HEK293 (cell line): ENCODE measurements at regions not wholly inside any gene's neighbourhood (a gene's known extent, or its start where the extent isn't known, plus 50 kb on each side); places are given as distances from the start of the nearest gene placed in this dataset.
"Not testable (repeated sequence)": the region's sequence is repeated elsewhere in the genome, so short reads cannot be mapped to it uniquely, and the experiment has no call there.

Experiments
- CTCF ChIA-PET: fragments of 350-600 bp; formaldehyde crosslinking; extraction: SDS; loops from one replicate; lab custom pipeline; 2021; ENCODE audit warnings: antibody characterized with exemption; lab: Yijun Ruan, JAX
- POLR2A ChIA-PET: fragments of 300-600 bp; formaldehyde crosslinking; extraction: SDS; loops from one replicate; lab custom pipeline; 2020; ENCODE audit warnings: antibody characterized with exemption, inconsistent platforms; lab: Yijun Ruan, JAX
- H3K27ac ChIP-seq: fragments of 200-500 bp; sonication (Bioruptor generic); 2 replicates; pipeline ENCODE4 v1.5.1; 2014; ENCODE audit warnings: low read depth, low read length, control low read depth, inconsistent platforms; ENCODE audit errors: extremely low read depth
- H3K36me3 ChIP-seq, 2 experiments: fragments of 200-500 bp in 1 of 2; sonication (Bioruptor generic) in 1 of 2; 1 replicate in 1 of 2; 2 replicates in 1 of 2; pipeline ENCODE4 v1.5.1; 2014 to 2017; ENCODE audit warnings: inconsistent platforms in 2 of 2, low read length in 2 of 2; ENCODE audit not compliant: control insufficient read depth in 2 of 2, insufficient read depth in 1 of 2
- H3K4me1 ChIP-seq: fragments of 200-500 bp; sonication (Bioruptor generic); 2 replicates; pipeline ENCODE4 v1.5.1; 2014; ENCODE audit warnings: mild to moderate bottlenecking, low read length, inconsistent platforms; ENCODE audit not compliant: control insufficient read depth, insufficient read depth
- H3K4me3 ChIP-seq: 2 replicates; pipeline ENCODE4 v1.5.1; 2011; ENCODE audit warnings: low read depth, mild to moderate bottlenecking, control low read depth, low read length, moderate library complexity
- H3K9me3 ChIP-seq: fragments of 200-500 bp; sonication (Bioruptor generic); 2 replicates; pipeline ENCODE4 v1.5.1; 2014; ENCODE audit warnings: low read depth, low read length, inconsistent platforms; ENCODE audit not compliant: control insufficient read depth, insufficient read depth
- KLF16 ChIP-seq: fragments of 450-650 bp; formaldehyde crosslinking; IDR thresholded peaks from 2 replicates; pipeline ENCODE4 v1.5.1; 2017; ENCODE audit warnings: missing biosample characterization, missing genetic modification characterization
- YY1 ChIP-seq: fragments of 450-650 bp; formaldehyde crosslinking; IDR thresholded peaks from 2 replicates; pipeline ENCODE4 v1.5.1; 2018; ENCODE audit warnings: missing biosample characterization, missing genetic modification characterization
- ZNF133 ChIP-seq: fragments of 450-650 bp; formaldehyde crosslinking; IDR thresholded peaks from 2 replicates; pipeline ENCODE4 v1.5.1; 2016; ENCODE audit warnings: missing biosample characterization, missing genetic modification characterization
- ZNF155 ChIP-seq: fragments of 450-650 bp; formaldehyde crosslinking; IDR thresholded peaks from 2 replicates; pipeline ENCODE4 v1.5.1; 2016; ENCODE audit warnings: missing biosample characterization, missing genetic modification characterization
- ZNF214 ChIP-seq: fragments of 450-650 bp; formaldehyde crosslinking; IDR thresholded peaks from 2 replicates; pipeline ENCODE4 v1.5.1; 2017; ENCODE audit warnings: missing biosample characterization, mild to moderate bottlenecking, missing genetic modification characterization, borderline replicate concordance
- ZNF37A ChIP-seq: fragments of 450-650 bp; IDR thresholded peaks from 2 replicates; pipeline ENCODE4 v1.5.1; 2018; ENCODE audit warnings: missing biosample characterization, missing genetic modification characterization
- ZNF610 ChIP-seq: fragments of 450-650 bp; formaldehyde crosslinking; IDR thresholded peaks from 2 replicates; pipeline ENCODE4 v1.5.1; 2016; ENCODE audit warnings: missing biosample characterization, missing genetic modification characterization, borderline replicate concordance
- ZNF777 ChIP-seq: fragments of 450-650 bp; formaldehyde crosslinking; IDR thresholded peaks from 2 replicates; pipeline ENCODE4 v1.5.1; 2017; ENCODE audit warnings: missing biosample characterization, missing genetic modification characterization, borderline replicate concordance
- TF ChIP-seq, protein P1 (sequence below): fragments of 450-650 bp; formaldehyde crosslinking; conservative IDR thresholded peaks from 2 replicates; pipeline ENCODE4 v1.5.1; 2016; ENCODE audit warnings: low read depth, missing biosample characterization, missing genetic modification characterization
- TF ChIP-seq, protein P2 (sequence below): fragments of 450-650 bp; formaldehyde crosslinking; IDR thresholded peaks from 2 replicates; pipeline ENCODE4 v1.5.1; 2016; ENCODE audit warnings: missing biosample characterization, missing genetic modification characterization
- TF ChIP-seq, protein P3 (sequence below): sonication (generic); formaldehyde crosslinking; IDR thresholded peaks from 2 replicates; pipeline ENCODE4 v1.8.1; 2022; ENCODE audit warnings: mild to moderate bottlenecking, moderate library complexity, missing genetic modification reagents

DNA sequence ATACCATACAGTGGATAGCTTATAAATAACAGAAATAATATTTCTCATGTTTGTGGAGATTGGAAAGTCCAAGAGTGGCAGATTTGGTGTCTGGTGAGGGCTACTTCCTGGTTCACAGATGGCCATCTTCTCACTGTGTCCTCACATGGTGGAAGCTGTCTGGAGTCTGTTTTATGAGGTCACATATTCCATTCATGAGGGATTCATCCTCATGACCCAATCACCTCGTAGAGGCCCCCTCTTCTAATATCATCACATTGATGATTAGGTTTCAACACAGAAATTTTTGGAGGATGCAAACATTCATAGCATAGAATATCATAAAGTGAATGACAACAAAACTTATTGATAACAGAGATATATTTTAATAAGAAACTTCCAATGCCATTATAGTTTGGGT, 568.0 kb downstream of the STIM2 start (continued):
- TF ChIP-seq, protein P1, sequence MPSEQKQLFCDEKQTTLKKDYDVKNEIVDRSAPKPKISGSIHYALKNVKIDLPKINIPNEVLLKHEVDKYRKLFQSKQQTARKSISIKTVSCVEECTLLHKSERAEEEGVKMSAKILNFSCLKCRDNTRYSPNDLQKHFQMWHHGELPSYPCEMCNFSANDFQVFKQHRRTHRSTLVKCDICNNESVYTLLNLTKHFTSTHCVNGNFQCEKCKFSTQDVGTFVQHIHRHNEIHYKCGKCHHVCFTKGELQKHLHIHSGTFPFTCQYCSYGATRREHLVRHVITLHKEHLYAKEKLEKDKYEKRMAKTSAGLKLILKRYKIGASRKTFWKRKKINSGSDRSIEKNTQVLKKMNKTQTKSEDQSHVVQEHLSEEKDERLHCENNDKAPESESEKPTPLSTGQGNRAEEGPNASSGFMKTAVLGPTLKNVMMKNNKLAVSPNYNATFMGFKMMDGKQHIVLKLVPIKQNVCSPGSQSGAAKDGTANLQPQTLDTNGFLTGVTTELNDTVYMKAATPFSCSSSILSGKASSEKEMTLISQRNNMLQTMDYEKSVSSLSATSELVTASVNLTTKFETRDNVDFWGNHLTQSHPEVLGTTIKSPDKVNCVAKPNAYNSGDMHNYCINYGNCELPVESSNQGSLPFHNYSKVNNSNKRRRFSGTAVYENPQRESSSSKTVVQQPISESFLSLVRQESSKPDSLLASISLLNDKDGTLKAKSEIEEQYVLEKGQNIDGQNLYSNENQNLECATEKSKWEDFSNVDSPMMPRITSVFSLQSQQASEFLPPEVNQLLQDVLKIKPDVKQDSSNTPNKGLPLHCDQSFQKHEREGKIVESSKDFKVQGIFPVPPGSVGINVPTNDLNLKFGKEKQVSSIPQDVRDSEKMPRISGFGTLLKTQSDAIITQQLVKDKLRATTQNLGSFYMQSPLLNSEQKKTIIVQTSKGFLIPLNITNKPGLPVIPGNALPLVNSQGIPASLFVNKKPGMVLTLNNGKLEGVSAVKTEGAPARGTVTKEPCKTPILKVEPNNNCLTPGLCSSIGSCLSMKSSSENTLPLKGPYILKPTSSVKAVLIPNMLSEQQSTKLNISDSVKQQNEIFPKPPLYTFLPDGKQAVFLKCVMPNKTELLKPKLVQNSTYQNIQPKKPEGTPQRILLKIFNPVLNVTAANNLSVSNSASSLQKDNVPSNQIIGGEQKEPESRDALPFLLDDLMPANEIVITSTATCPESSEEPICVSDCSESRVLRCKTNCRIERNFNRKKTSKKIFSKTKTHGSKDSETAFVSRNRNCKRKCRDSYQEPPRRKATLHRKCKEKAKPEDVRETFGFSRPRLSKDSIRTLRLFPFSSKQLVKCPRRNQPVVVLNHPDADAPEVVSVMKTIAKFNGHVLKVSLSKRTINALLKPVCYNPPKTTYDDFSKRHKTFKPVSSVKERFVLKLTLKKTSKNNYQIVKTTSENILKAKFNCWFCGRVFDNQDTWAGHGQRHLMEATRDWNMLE (tag by site-specific recombination) = no peak
- TF ChIP-seq ZNF777 (tag by site-specific recombination) = no peak

DNA sequence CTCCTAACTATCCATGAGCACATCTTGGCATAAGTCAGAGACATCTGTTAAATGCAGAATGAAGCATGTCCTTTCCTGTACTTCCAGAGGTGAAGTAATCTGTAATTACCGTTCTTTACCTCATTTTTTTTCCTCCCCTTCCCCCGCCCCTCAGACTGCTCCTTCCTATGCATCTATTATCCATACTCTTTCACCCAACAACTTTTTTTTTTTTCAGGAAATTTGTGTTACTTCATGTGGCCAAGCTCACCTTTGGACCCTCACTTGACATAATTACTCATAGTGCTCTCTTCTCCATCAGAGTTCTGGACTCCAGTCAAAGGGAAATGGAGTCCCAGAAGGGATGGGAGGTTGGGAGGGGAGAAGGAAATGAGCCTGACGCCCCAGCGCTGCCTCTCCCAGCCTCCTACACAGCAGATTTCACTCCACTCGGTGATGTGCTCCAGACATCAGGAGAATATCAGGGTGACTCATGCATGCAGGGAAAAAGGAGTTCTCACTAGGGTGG, 568.8 kb downstream of the STIM2 start:
- H3K4me3 ChIP-seq = no peak overlapping the region
- TF ChIP-seq ZNF610 (tag by site-specific recombination) = no peak
- no peak for TF ChIP-seq ZNF155
- TF ChIP-seq YY1 = no peak
- TF ChIP-seq ZNF133 (tag by site-specific recombination) = no peak
- no peak for TF ChIP-seq ZNF214 (tag by site-specific recombination)
- TF ChIP-seq, protein P2, sequence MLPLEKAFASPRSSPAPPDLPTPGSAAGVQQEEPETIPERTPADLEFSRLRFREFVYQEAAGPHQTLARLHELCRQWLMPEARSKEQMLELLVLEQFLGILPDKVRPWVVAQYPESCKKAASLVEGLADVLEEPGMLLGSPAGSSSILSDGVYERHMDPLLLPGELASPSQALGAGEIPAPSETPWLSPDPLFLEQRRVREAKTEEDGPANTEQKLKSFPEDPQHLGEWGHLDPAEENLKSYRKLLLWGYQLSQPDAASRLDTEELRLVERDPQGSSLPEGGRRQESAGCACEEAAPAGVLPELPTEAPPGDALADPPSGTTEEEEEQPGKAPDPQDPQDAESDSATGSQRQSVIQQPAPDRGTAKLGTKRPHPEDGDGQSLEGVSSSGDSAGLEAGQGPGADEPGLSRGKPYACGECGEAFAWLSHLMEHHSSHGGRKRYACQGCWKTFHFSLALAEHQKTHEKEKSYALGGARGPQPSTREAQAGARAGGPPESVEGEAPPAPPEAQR (tag by site-specific recombination) = no peak
- TF ChIP-seq, all 188 proteins: peak for 0
- ChIA-PET CTCF (no interaction called here), POLR2A (no interaction called here)
- Histone ChIP-seq H3K9me3 (no peaks in the 10 kb centered on the region), H3K27ac (no peak overlapping the region), H3K4me1 (no peaks in the 10 kb centered on the region), H3K36me3 (no peaks in the 10 kb centered on the region)

DNA sequence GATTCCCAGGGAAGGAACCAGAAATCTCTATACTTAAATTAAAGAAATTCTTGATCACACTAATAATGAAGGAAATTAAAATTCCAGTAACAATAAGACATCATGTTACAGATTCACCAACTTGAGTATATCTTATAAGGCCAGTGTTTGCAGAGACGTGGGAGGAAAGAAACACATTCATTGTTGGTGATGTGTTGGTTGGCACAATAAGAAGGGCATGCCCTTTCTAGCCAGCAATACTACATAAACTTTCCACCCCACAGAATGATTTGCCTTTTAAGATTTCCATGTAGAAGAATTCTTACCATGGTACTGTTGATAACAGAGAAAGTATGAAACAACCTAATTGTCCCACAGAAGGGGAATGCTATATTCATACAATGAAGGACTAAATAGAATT, 581.5 kb downstream of the STIM2 start:
- no peaks in the 10 kb centered on the region for H3K9me3 ChIP-seq
- H3K27ac ChIP-seq = no peak overlapping the region
- CTCF ChIA-PET = no interaction called here
- no peak for TF ChIP-seq KLF16
- no peak for TF ChIP-seq ZNF37A (tag by site-specific recombination)
- TF ChIP-seq, protein P3, sequence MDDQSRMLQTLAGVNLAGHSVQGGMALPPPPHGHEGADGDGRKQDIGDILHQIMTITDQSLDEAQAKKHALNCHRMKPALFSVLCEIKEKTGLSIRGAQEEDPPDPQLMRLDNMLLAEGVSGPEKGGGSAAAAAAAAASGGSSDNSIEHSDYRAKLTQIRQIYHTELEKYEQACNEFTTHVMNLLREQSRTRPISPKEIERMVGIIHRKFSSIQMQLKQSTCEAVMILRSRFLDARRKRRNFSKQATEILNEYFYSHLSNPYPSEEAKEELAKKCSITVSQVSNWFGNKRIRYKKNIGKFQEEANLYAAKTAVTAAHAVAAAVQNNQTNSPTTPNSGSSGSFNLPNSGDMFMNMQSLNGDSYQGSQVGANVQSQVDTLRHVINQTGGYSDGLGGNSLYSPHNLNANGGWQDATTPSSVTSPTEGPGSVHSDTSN (CRISPR knock-in tag) = no peak
- no peak overlapping the region for H3K4me3 ChIP-seq
- POLR2A ChIA-PET = no interaction called here
- H3K4me1 ChIP-seq = no peaks in the 10 kb centered on the region
- H3K36me3 ChIP-seq = no peaks in the 10 kb centered on the region

DNA sequence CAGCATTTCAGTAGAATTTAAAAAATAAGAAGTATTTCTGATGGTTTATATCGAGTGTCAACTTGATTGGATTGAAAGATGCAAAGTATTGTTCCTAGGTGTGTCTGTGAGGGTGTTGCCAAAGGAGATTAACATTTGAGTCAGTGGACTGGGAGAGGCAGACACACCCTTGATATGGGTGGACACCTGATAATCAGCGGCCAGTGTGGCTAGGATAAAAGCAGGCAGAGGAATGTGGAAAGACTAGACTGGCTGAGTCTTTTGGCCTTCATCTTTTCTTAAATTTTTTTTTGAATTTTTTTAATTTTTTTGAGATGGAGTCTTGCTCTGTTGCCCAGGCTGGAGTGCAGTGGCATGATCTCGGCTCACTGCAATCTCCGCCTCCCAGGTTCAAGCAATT, 582.0 kb downstream of the STIM2 start:
- POLR2A ChIA-PET, H3K4me1 ChIP-seq, H3K4me3 ChIP-seq, H3K9me3 ChIP-seq, CTCF ChIA-PET, H3K36me3 ChIP-seq, H3K27ac ChIP-seq: not testable (repeated sequence)
